ENCODE measurements at regions not wholly inside any gene's neighbourhood (a gene's known extent, or its start where the extent isn't known, plus 50 kb on each side); places are given as distances from the start of the nearest gene placed in this dataset.

- no peak for TF ChIP-seq RAD21 (IDR thresholded peaks at IDR 0.05; ENCODE audit: low read depth)
These were observed 133.1 kb upstream of the SEMA3C start for GRCh38 chr7:81051811-81052413.

- no peak for TF ChIP-seq EP300 (IDR thresholded peaks at IDR 0.05; ENCODE audit: borderline replicate concordance)
- no peak for TF ChIP-seq USF1 (IDR thresholded peaks at IDR 0.05)
- TF ChIP-seq TAF1 (IDR thresholded peaks at IDR 0.05; ENCODE audit: low read depth), result no peak
- no peak for TF ChIP-seq CEBPB (IDR thresholded peaks at IDR 0.05)
- no peak for TF ChIP-seq CREB1 (IDR thresholded peaks at IDR 0.05; ENCODE audit: low read depth)
- no peak for TF ChIP-seq MAX (IDR thresholded peaks at IDR 0.05)
- TF ChIP-seq ZBTB7A (IDR thresholded peaks at IDR 0.05; ENCODE audit: low read depth), result no peak
- no peak for TF ChIP-seq FOXM1 (IDR thresholded peaks at IDR 0.05; ENCODE audit: borderline replicate concordance, low read depth)
- no peak for TF ChIP-seq RAD21 (IDR thresholded peaks at IDR 0.05; ENCODE audit: low read depth)
- no peak for TF ChIP-seq NFIC (IDR thresholded peaks at IDR 0.05)
These were observed 126.7 kb upstream of the SEMA3C start for GRCh38 chr7:81045491-81046030.

- no peak for TF ChIP-seq REST (IDR thresholded peaks at IDR 0.05; ENCODE audit: low read depth)
- TF ChIP-seq EGR1 (IDR thresholded peaks at IDR 0.05), result no peak
- TF ChIP-seq ZBTB7A (IDR thresholded peaks at IDR 0.05; ENCODE audit: low read depth), result no peak
- TF ChIP-seq YY1 (IDR thresholded peaks at IDR 0.05; ENCODE audit: low read depth), result no peak
- TF ChIP-seq TEAD4 (IDR thresholded peaks at IDR 0.05), result no peak
- no peak for TF ChIP-seq MAX (IDR thresholded peaks at IDR 0.05)
- TF ChIP-seq CEBPB (IDR thresholded peaks at IDR 0.05), result no peak
- no peak for TF ChIP-seq CREB1 (IDR thresholded peaks at IDR 0.05; ENCODE audit: low read depth)
- TF ChIP-seq RAD21 (IDR thresholded peaks at IDR 0.05; ENCODE audit: low read depth), result no peak
- no peak for TF ChIP-seq EP300 (IDR thresholded peaks at IDR 0.05; ENCODE audit: borderline replicate concordance)
- TF ChIP-seq NFIC (IDR thresholded peaks at IDR 0.05), result no peak
- TF ChIP-seq USF1 (IDR thresholded peaks at IDR 0.05), result no peak
- no peak for TF ChIP-seq TCF12 (IDR thresholded peaks at IDR 0.05; ENCODE audit: low read depth)
- no peak for TF ChIP-seq FOXM1 (IDR thresholded peaks at IDR 0.05; ENCODE audit: borderline replicate concordance, low read depth)
- no peak for TF ChIP-seq TAF1 (IDR thresholded peaks at IDR 0.05; ENCODE audit: low read depth)
These were observed 121.6 kb upstream of the SEMA3C start for GRCh38 chr7:81040496-81040895.

- no peak for TF ChIP-seq MAX (IDR thresholded peaks at IDR 0.05)
- TF ChIP-seq NFIC (IDR thresholded peaks at IDR 0.05), result no peak
- no peak for TF ChIP-seq CEBPB (IDR thresholded peaks at IDR 0.05)
- no peak for TF ChIP-seq CREB1 (IDR thresholded peaks at IDR 0.05; ENCODE audit: low read depth)
- no peak for TF ChIP-seq TEAD4 (IDR thresholded peaks at IDR 0.05)
- TF ChIP-seq TCF12 (IDR thresholded peaks at IDR 0.05; ENCODE audit: low read depth), result no peak
- no peak for TF ChIP-seq USF1 (IDR thresholded peaks at IDR 0.05)
- no peak for TF ChIP-seq TAF1 (IDR thresholded peaks at IDR 0.05; ENCODE audit: low read depth)
- no peak for TF ChIP-seq FOXM1 (IDR thresholded peaks at IDR 0.05; ENCODE audit: borderline replicate concordance, low read depth)
- no peak for TF ChIP-seq EP300 (IDR thresholded peaks at IDR 0.05; ENCODE audit: borderline replicate concordance)
- no peak for TF ChIP-seq REST (IDR thresholded peaks at IDR 0.05; ENCODE audit: low read depth)
- TF ChIP-seq RAD21 (IDR thresholded peaks at IDR 0.05; ENCODE audit: low read depth), result no peak
- no peak for TF ChIP-seq EGR1 (IDR thresholded peaks at IDR 0.05)
- TF ChIP-seq YY1 (IDR thresholded peaks at IDR 0.05; ENCODE audit: low read depth), result no peak
- TF ChIP-seq ZBTB7A (IDR thresholded peaks at IDR 0.05; ENCODE audit: low read depth), result no peak
These were observed 118.0 kb upstream of the SEMA3C start for GRCh38 chr7:81036871-81037270.

- TF ChIP-seq FOXM1 (IDR thresholded peaks at IDR 0.05; ENCODE audit: borderline replicate concordance, low read depth) (no peak), RAD21 (IDR thresholded peaks at IDR 0.05; ENCODE audit: low read depth) (no peak), EP300 (IDR thresholded peaks at IDR 0.05; ENCODE audit: borderline replicate concordance) (no peak), CREB1 (IDR thresholded peaks at IDR 0.05; ENCODE audit: low read depth) (no peak), EGR1 (IDR thresholded peaks at IDR 0.05) (no peak), TCF12 (IDR thresholded peaks at IDR 0.05; ENCODE audit: low read depth) (no peak), TEAD4 (IDR thresholded peaks at IDR 0.05) (no peak), YY1 (IDR thresholded peaks at IDR 0.05; ENCODE audit: low read depth) (no peak), MAX (IDR thresholded peaks at IDR 0.05) (no peak), REST (IDR thresholded peaks at IDR 0.05; ENCODE audit: low read depth) (no peak), ZBTB7A (IDR thresholded peaks at IDR 0.05; ENCODE audit: low read depth) (no peak), USF1 (IDR thresholded peaks at IDR 0.05) (no peak), NFIC (IDR thresholded peaks at IDR 0.05) (no peak), CEBPB (IDR thresholded peaks at IDR 0.05) (no peak)
These were observed 117.2 kb upstream of the SEMA3C start for GRCh38 chr7:81036057-81036456.

Measured in Ishikawa (cell line).